Suppressor macrophage treated with lipopolysaccharide for 4 hours (primary cell): ENCODE measurements at regions not wholly inside any gene's neighbourhood (a gene's known extent, or its start where the extent isn't known, plus 50 kb on each side); places are given as distances from the start of the nearest gene placed in this dataset.
"Not testable (repeated sequence)": the region's sequence is repeated elsewhere in the genome, so short reads cannot be mapped to it uniquely, and the experiment has no call there.

Experiments
- DNase-seq: peaks from one replicate; pipeline ENCODE4 v3.0.0-alpha.2; 2020

GRCh38 chr7:46091071-46091470, 170.0 kb upstream of the IGFBP3 start:
- DNase-seq, result no peak

- DNase-seq, result no peak
Measured at GRCh38 chr7:46089281-46089680, 168.2 kb upstream of the IGFBP3 start.

GRCh38 chr7:46088486-46088885, 167.4 kb upstream of the IGFBP3 start:
- DNase-seq, result not testable (repeated sequence)

- no peak for DNase-seq
Measured at GRCh38 chr7:46080595-46081159, 159.6 kb upstream of the IGFBP3 start.

- DNase-seq, result no peak
Measured at GRCh38 chr7:46079421-46079820, 158.3 kb upstream of the IGFBP3 start.

- no peak for DNase-seq
Measured at GRCh38 chr7:46076527-46076926, 155.5 kb upstream of the IGFBP3 start.

- no peak for DNase-seq
Measured at GRCh38 chr7:46072722-46073121, 151.7 kb upstream of the IGFBP3 start.

GRCh38 chr7:46071601-46072000, 150.5 kb upstream of the IGFBP3 start:
- DNase-seq, result no peak

GRCh38 chr7:46071076-46071475, 150.0 kb upstream of the IGFBP3 start:
- no peak for DNase-seq

- DNase-seq, result no peak
Measured at GRCh38 chr7:46068159-46068558, 147.1 kb upstream of the IGFBP3 start.

- DNase-seq, result no peak
Measured at GRCh38 chr7:46059308-46060020, 138.4 kb upstream of the IGFBP3 start.

GRCh38 chr7:46058086-46058823, 137.2 kb upstream of the IGFBP3 start:
- no peak for DNase-seq

- DNase-seq, result no peak
Measured at GRCh38 chr7:46054915-46055314, 133.8 kb upstream of the IGFBP3 start.

GRCh38 chr7:46054272-46054671, 133.2 kb upstream of the IGFBP3 start:
- no peak for DNase-seq

- DNase-seq, result no peak
Measured at GRCh38 chr7:46047581-46047980, 126.5 kb upstream of the IGFBP3 start.

- DNase-seq, result not testable (repeated sequence)
Measured at GRCh38 chr7:46043338-46043737, 122.3 kb upstream of the IGFBP3 start.

GRCh38 chr7:46039813-46040212, 118.7 kb upstream of the IGFBP3 start:
- DNase-seq, result not testable (repeated sequence)

GRCh38 chr7:46035166-46035565, 114.1 kb upstream of the IGFBP3 start:
- DNase-seq, result no peak

- DNase-seq, result no peak
Measured at GRCh38 chr7:46034056-46034768, 113.1 kb upstream of the IGFBP3 start.

GRCh38 chr7:46033592-46033991, 112.5 kb upstream of the IGFBP3 start:
- no peak for DNase-seq

GRCh38 chr7:46032942-46033341, 111.9 kb upstream of the IGFBP3 start:
- no peak for DNase-seq

GRCh38 chr7:46032353-46032752, 111.3 kb upstream of the IGFBP3 start:
- no peak for DNase-seq

GRCh38 chr7:46029111-46029704, 108.1 kb upstream of the IGFBP3 start:
- no peak for DNase-seq
